ENCODE measurements at regions not wholly inside any gene's neighbourhood (a gene's known extent, or its start where the extent isn't known, plus 50 kb on each side); places are given as distances from the start of the nearest gene placed in this dataset.
"Not testable (repeated sequence)": the region's sequence is repeated elsewhere in the genome, so short reads cannot be mapped to it uniquely, and the experiment has no call there.

GRCh38 chr10:44112280-44112679, 272.6 kb downstream of the CXCL12 start:
- H3K27me3 ChIP-seq (ENCODE audit: insufficient read depth, low read length); H3K4me1 ChIP-seq (ENCODE audit: control insufficient read depth in 1 of 2, insufficient read depth in 2 of 2, low read length in 2 of 2); DNase-seq (ENCODE audit: low read depth, low spot score); H3K4me2 ChIP-seq (ENCODE audit: low read length); H3K27ac ChIP-seq (ENCODE audit: low read depth, low read length); H3K4me3 ChIP-seq (replicated peaks in 1 of 2; ENCODE audit: low read depth in 1 of 2, low read length in 2 of 2); H3K9me3 ChIP-seq (ENCODE audit: control insufficient read depth in 1 of 2, insufficient read depth in 1 of 2, low read depth in 1 of 2, low read length in 2 of 2); BruUV-seq (replicated peaks); H3K9me2 ChIP-seq (ENCODE audit: insufficient read depth); H4K20me1 ChIP-seq (ENCODE audit: insufficient read depth); ATAC-seq; intact Hi-C loops (cut with micrococcal nuclease); H3K9ac ChIP-seq (ENCODE audit: low read length); CTCF ChIA-PET; H2AFZ ChIP-seq (ENCODE audit: low read depth, low read length, poor library complexity, severe bottlenecking); POLR2A ChIA-PET; H3K79me2 ChIP-seq (ENCODE audit: insufficient read depth, low read length); H3K36me3 ChIP-seq (ENCODE audit: control insufficient read depth in 1 of 2, insufficient read depth in 2 of 2, low read length in 2 of 2); RAD21 ChIA-PET (ENCODE audit: low non-redundant PET in 1 of 2, low total read pairs in 2 of 2, uncharacterized antibody in 2 of 2, unreplicated experiment in 2 of 2): not testable (repeated sequence)

GRCh38 chr10:44105696-44106095, 279.2 kb downstream of the CXCL12 start:
- no peaks in the 10 kb centered on the region for H3K9me2 ChIP-seq (ENCODE audit: insufficient read depth)
- no peaks in the 10 kb centered on the region for H3K36me3 ChIP-seq (ENCODE audit: control insufficient read depth in 1 of 2, insufficient read depth in 2 of 2, low read length in 2 of 2)
- no peak for TF ChIP-seq ATF3 (IDR thresholded peaks at IDR 0.05)
- no peak for TF ChIP-seq EZH2 (IDR thresholded peaks at IDR 0.05)
- no peak for TF ChIP-seq TCF7L2 (IDR thresholded peaks at IDR 0.05; ENCODE audit: borderline replicate concordance, extremely low read depth, insufficient read depth, insufficient read length)
- no peak for TF ChIP-seq POLR2A (IDR thresholded peaks at IDR 0.05; ENCODE audit: borderline replicate concordance, extremely low read depth, insufficient read depth, insufficient read length)
- no peak for TF ChIP-seq POLR2AphosphoS5 (IDR thresholded peaks at IDR 0.05; ENCODE audit: low read depth, low read length)
- TF ChIP-seq YY1 (IDR thresholded peaks at IDR 0.05; ENCODE audit: extremely low read depth, insufficient replicate concordance, low read depth, low read length): no peak
- TF ChIP-seq CBX3 (IDR thresholded peaks at IDR 0.05; ENCODE audit: low read depth): no peak
- TF ChIP-seq REST (IDR thresholded peaks at IDR 0.05; ENCODE audit: low read depth): no peak
- TF ChIP-seq ELF1 (IDR thresholded peaks at IDR 0.05; ENCODE audit: borderline replicate concordance, low read depth): no peak
- no peak for TF ChIP-seq CEBPB (IDR thresholded peaks at IDR 0.05; ENCODE audit: low read depth)
- TF ChIP-seq ZFX (IDR thresholded peaks at IDR 0.05): no peak
- no peak for TF ChIP-seq EZH2phosphoT487 (IDR thresholded peaks at IDR 0.05; ENCODE audit: borderline replicate concordance)
- TF ChIP-seq MAX (IDR thresholded peaks at IDR 0.05): no peak
- no peak for TF ChIP-seq SP1 (IDR thresholded peaks at IDR 0.05; ENCODE audit: low read depth)
- no TSS peak for BruUV-seq (replicated peaks)
- no peak overlapping the region for H3K4me3 ChIP-seq (replicated peaks in 1 of 2; ENCODE audit: low read depth in 1 of 2, low read length in 2 of 2)
- H3K4me1 ChIP-seq (ENCODE audit: control insufficient read depth in 1 of 2, insufficient read depth in 2 of 2, low read length in 2 of 2): no peaks in the 10 kb centered on the region
- H2AFZ ChIP-seq (ENCODE audit: low read depth, low read length, poor library complexity, severe bottlenecking): no peak overlapping the region
- ChIA-PET POLR2A (no interaction called here), RAD21 (ENCODE audit: low non-redundant PET in 1 of 2, low total read pairs in 2 of 2, uncharacterized antibody in 2 of 2, unreplicated experiment in 2 of 2) (no interaction called here), CTCF (no interaction called here)
- no peak overlapping the region for H3K9ac ChIP-seq (ENCODE audit: low read length)
- no peaks in the 10 kb centered on the region for H3K79me2 ChIP-seq (ENCODE audit: insufficient read depth, low read length)
- intact Hi-C loops (cut with micrococcal nuclease): no loop called here
- H3K27ac ChIP-seq (ENCODE audit: low read depth, low read length): no peak overlapping the region
- H3K4me2 ChIP-seq (ENCODE audit: low read length): no peak overlapping the region
- ATAC-seq: no peak
- no peaks in the 10 kb centered on the region for H3K9me3 ChIP-seq (ENCODE audit: control insufficient read depth in 1 of 2, insufficient read depth in 1 of 2, low read depth in 1 of 2, low read length in 2 of 2)
- DNase-seq (ENCODE audit: low read depth, low spot score): no peak
- H3K27me3 ChIP-seq (ENCODE audit: insufficient read depth, low read length): no peaks in the 10 kb centered on the region
- H4K20me1 ChIP-seq (ENCODE audit: insufficient read depth): no peaks in the 10 kb centered on the region

Data from HCT116 (cell line).